ENCODE measurements at regions not wholly inside any gene's neighbourhood (a gene's known extent, or its start where the extent isn't known, plus 50 kb on each side); places are given as distances from the start of the nearest gene placed in this dataset.

GRCh38 chr3:168615493-168616020 is 519.8 kb upstream of the GOLIM4 start:
- DNase-seq (ENCODE audit: low spot score): no peak
- TF ChIP-seq CTCF (IDR thresholded peaks at IDR 0.05): no peak
- Mint-ChIP-seq H3K4me1 (ENCODE audit: low read depth) (peaks cover 25% of the 10 kb centered on the region), H3K36me3 (ENCODE audit: low read depth) (no peaks in the 10 kb centered on the region), H3K27ac (ENCODE audit: unreplicated experiment) (no peak overlapping the region), H3K4me3 (ENCODE audit: unreplicated experiment) (no peak overlapping the region), H3K9me3 (ENCODE audit: low read depth) (no peaks in the 10 kb centered on the region), H3K27me3 (ENCODE audit: low read depth) (no peaks in the 10 kb centered on the region)

- no peak for DNase-seq (ENCODE audit: low spot score)
- Mint-ChIP-seq H3K27ac (ENCODE audit: unreplicated experiment) (no peak overlapping the region), H3K27me3 (ENCODE audit: low read depth) (no peaks in the 10 kb centered on the region), H3K9me3 (ENCODE audit: low read depth) (no peaks in the 10 kb centered on the region), H3K36me3 (ENCODE audit: low read depth) (no peaks in the 10 kb centered on the region), H3K4me3 (ENCODE audit: unreplicated experiment) (no peak overlapping the region), H3K4me1 (ENCODE audit: low read depth) (peaks cover 23% of the 10 kb centered on the region)
- TF ChIP-seq CTCF (IDR thresholded peaks at IDR 0.05): no peak
Measured at GRCh38 chr3:168613151-168613550, 517.4 kb upstream of the GOLIM4 start.

GRCh38 chr3:168612671-168613070 is 516.9 kb upstream of the GOLIM4 start:
- Mint-ChIP-seq H3K27ac (ENCODE audit: unreplicated experiment) (no peak overlapping the region), H3K36me3 (ENCODE audit: low read depth) (no peaks in the 10 kb centered on the region), H3K9me3 (ENCODE audit: low read depth) (no peaks in the 10 kb centered on the region), H3K27me3 (ENCODE audit: low read depth) (no peaks in the 10 kb centered on the region), H3K4me1 (ENCODE audit: low read depth) (peaks cover 21% of the 10 kb centered on the region), H3K4me3 (ENCODE audit: unreplicated experiment) (no peak overlapping the region)
- no peak for TF ChIP-seq CTCF (IDR thresholded peaks at IDR 0.05)
- no peak for DNase-seq (ENCODE audit: low spot score)

GRCh38 chr3:168611826-168612225 is 516.1 kb upstream of the GOLIM4 start:
- no peaks in the 10 kb centered on the region for H3K36me3 Mint-ChIP-seq (ENCODE audit: low read depth)
- no peaks in the 10 kb centered on the region for H3K9me3 Mint-ChIP-seq (ENCODE audit: low read depth)
- H3K27me3 Mint-ChIP-seq (ENCODE audit: low read depth): no peaks in the 10 kb centered on the region

GRCh38 chr3:168608926-168609325 is 513.2 kb upstream of the GOLIM4 start:
- no peaks in the 10 kb centered on the region for H3K36me3 Mint-ChIP-seq (ENCODE audit: low read depth)

More at GRCh38 chr3:168611826-168612225, 516.1 kb upstream of the GOLIM4 start:
- no peak for TF ChIP-seq CTCF (IDR thresholded peaks at IDR 0.05)
- H3K27ac Mint-ChIP-seq (ENCODE audit: unreplicated experiment): no peak overlapping the region
- H3K4me1 Mint-ChIP-seq (ENCODE audit: low read depth): peaks cover 13% of the 10 kb centered on the region
- no peak for DNase-seq (ENCODE audit: low spot score)
- no peak overlapping the region for H3K4me3 Mint-ChIP-seq (ENCODE audit: unreplicated experiment)

More at GRCh38 chr3:168608926-168609325, 513.2 kb upstream of the GOLIM4 start:
- no peaks in the 10 kb centered on the region for H3K9me3 Mint-ChIP-seq (ENCODE audit: low read depth)
- TF ChIP-seq CTCF (IDR thresholded peaks at IDR 0.05): no peak
- H3K27ac Mint-ChIP-seq (ENCODE audit: unreplicated experiment): no peak overlapping the region
- peaks cover 10% of the 10 kb centered on the region for H3K4me1 Mint-ChIP-seq (ENCODE audit: low read depth)
- H3K27me3 Mint-ChIP-seq (ENCODE audit: low read depth): no peaks in the 10 kb centered on the region
- no peak overlapping the region for H3K4me3 Mint-ChIP-seq (ENCODE audit: unreplicated experiment)
- no peak for DNase-seq (ENCODE audit: low spot score)
